IMR-90 (cell line): ENCODE measurements at regions not wholly inside any gene's neighbourhood (a gene's known extent, or its start where the extent isn't known, plus 50 kb on each side); places are given as distances from the start of the nearest gene placed in this dataset.

ENCODE experiments used
- ATAC-seq: fragments of 200-7000 bp; cut with Tn5 transposase; 2 replicates; pipeline ENCODE4 v1.9.1; 2020; ENCODE audit warnings: low read depth, mild to moderate bottlenecking, moderate library complexity
- BruUV-seq: library from RNA; stranded (reverse); fragments of 400-500 nt; replicated peaks from 2 replicates; lab custom pipeline; 2021; lab: Mats Ljungman, UMichigan
- CTCF ChIA-PET: fragments of 300-600 bp; formaldehyde crosslinking; extraction: SDS; loops from one replicate; lab custom pipeline; 2021; ENCODE audit warnings: antibody characterized with exemption; lab: Yijun Ruan, JAX
- POLR2A ChIA-PET: fragments of 300-600 bp; sonication (Branson Sonifier 250); formaldehyde crosslinking; loops from one replicate; lab custom pipeline; 2022; ENCODE audit warnings: antibody characterized with exemption; ENCODE audit not compliant: unreplicated experiment; lab: Charles Lee
- DNase-seq: peaks from one replicate; pipeline ENCODE4 v3.0.0; 2013
- H2AFZ ChIP-seq: replicated peaks from 2 replicates; pipeline ENCODE3; 2013; ENCODE audit warnings: low read length, mild to moderate bottlenecking; ENCODE audit not compliant: poor library complexity
- H2AK5ac ChIP-seq: 2 replicates; pipeline ENCODE4 v1.6.1; 2013; ENCODE audit warnings: low read depth, low read length, inconsistent platforms
- H2AK9ac ChIP-seq: replicated peaks from 2 replicates; pipeline ENCODE3; 2013; ENCODE audit warnings: mild to moderate bottlenecking, low read depth, low read length, moderate library complexity; ENCODE audit not compliant: poor library complexity
- H2BK120ac ChIP-seq: 2 replicates; pipeline ENCODE4 v1.6.1; 2013; ENCODE audit warnings: low read depth, low read length, inconsistent platforms
- H2BK15ac ChIP-seq: 3 replicates; pipeline ENCODE4 v1.6.1; 2013; ENCODE audit warnings: low read depth, low read length, inconsistent platforms
- H2BK20ac ChIP-seq: 2 replicates; pipeline ENCODE4 v1.6.1; 2013; ENCODE audit warnings: low read depth, mild to moderate bottlenecking, inconsistent platforms, low read length, moderate library complexity
- H2BK5ac ChIP-seq: 2 replicates; pipeline ENCODE4 v1.6.1; 2013; ENCODE audit warnings: mild to moderate bottlenecking, low read depth, low read length, inconsistent platforms; ENCODE audit not compliant: poor library complexity, severe bottlenecking
- H3K14ac ChIP-seq: replicated peaks from 2 replicates; pipeline ENCODE4 v1.6.1; 2013; ENCODE audit warnings: low read depth, low read length, inconsistent platforms
- H3K18ac ChIP-seq: 2 replicates; pipeline ENCODE4 v1.6.1; 2013; ENCODE audit warnings: low read depth, low read length, control low read depth
- H3K23ac ChIP-seq: 2 replicates; pipeline ENCODE4 v1.6.1; 2013; ENCODE audit warnings: low read depth, low read length, inconsistent platforms
- H3K27ac ChIP-seq: 2 replicates; pipeline ENCODE4 v1.5.1; 2013; ENCODE audit warnings: mild to moderate bottlenecking, control low read depth, low read length; ENCODE audit not compliant: insufficient read depth
- H3K27me3 ChIP-seq: 2 replicates; pipeline ENCODE4 v1.6.1; 2013; ENCODE audit warnings: low read length; ENCODE audit not compliant: control insufficient read depth, insufficient read depth
- H3K36me3 ChIP-seq: 2 replicates; pipeline ENCODE4 v1.6.1; 2013; ENCODE audit warnings: low read length, mixed read lengths; ENCODE audit not compliant: control insufficient read depth, insufficient read depth
- H3K4ac ChIP-seq: 2 replicates; pipeline ENCODE4 v1.6.1; 2013; ENCODE audit warnings: low read depth, low read length, inconsistent platforms
- H3K4me1 ChIP-seq: 2 replicates; pipeline ENCODE4 v1.6.1; 2013; ENCODE audit warnings: low read length, mixed read lengths; ENCODE audit not compliant: control insufficient read depth, insufficient read depth
- H3K4me2 ChIP-seq: 2 replicates; pipeline ENCODE4 v1.6.1; 2013; ENCODE audit warnings: low read depth, mild to moderate bottlenecking, control low read depth, low read length, moderate library complexity
- H3K4me3 ChIP-seq: 2 replicates; pipeline ENCODE4 v1.5.1; 2013; ENCODE audit warnings: low read depth, mild to moderate bottlenecking, control low read depth, low read length, moderate library complexity; ENCODE audit not compliant: insufficient read depth
- H3K56ac ChIP-seq: 2 replicates; pipeline ENCODE4 v1.6.1; 2013; ENCODE audit warnings: low read length, inconsistent platforms; ENCODE audit not compliant: insufficient read depth; ENCODE audit errors: extremely low read depth
- H3K79me1 ChIP-seq, 2 experiments: 2 replicates each; pipeline ENCODE4 v1.6.1; 2013; ENCODE audit warnings: low read length in 2 of 2, inconsistent platforms in 1 of 2, low read depth in 1 of 2
- H3K9ac ChIP-seq: 2 replicates; pipeline ENCODE4 v1.6.1; 2013; ENCODE audit warnings: low read depth, low read length, control low read depth
- H3K9me1 ChIP-seq: 2 replicates; pipeline ENCODE4 v1.6.1; 2013; ENCODE audit warnings: low read length, inconsistent platforms; ENCODE audit not compliant: insufficient read depth
- H3K9me3 ChIP-seq: 2 replicates; pipeline ENCODE4 v1.6.1; 2013; ENCODE audit warnings: low read length; ENCODE audit not compliant: control insufficient read depth, insufficient read depth
- H4K20me1 ChIP-seq: 2 replicates; pipeline ENCODE4 v1.6.1; 2013; ENCODE audit warnings: low read length, inconsistent platforms; ENCODE audit not compliant: insufficient read depth
- H4K5ac ChIP-seq: 2 replicates; pipeline ENCODE4 v1.6.1; 2013; ENCODE audit warnings: mild to moderate bottlenecking, low read depth, low read length, control low read depth
- H4K8ac ChIP-seq, 2 experiments: 2 replicates each; pipeline ENCODE4 v1.6.1; 2013; ENCODE audit warnings: low read depth in 2 of 2, low read length in 2 of 2, control low read depth in 1 of 2, inconsistent platforms in 1 of 2
- H4K91ac ChIP-seq: 2 replicates; pipeline ENCODE4 v1.6.1; 2013; ENCODE audit warnings: low read depth, low read length, inconsistent platforms; ENCODE audit not compliant: insufficient read depth
- BHLHE40 ChIP-seq: fragments of 150-350 bp; IDR thresholded peaks from 2 replicates; pipeline ENCODE4 v1.6.1; 2016; ENCODE audit warnings: mild to moderate bottlenecking, low read depth, low read length
- CEBPB ChIP-seq: IDR thresholded peaks from 2 replicates; pipeline ENCODE4 v1.6.1; 2012; ENCODE audit warnings: low read depth, low read length, improper control_type of control experiment
- CHD1 ChIP-seq: IDR thresholded peaks from 2 replicates; pipeline ENCODE4 v1.6.1; 2012; ENCODE audit warnings: low read depth, low read length, improper control_type of control experiment
- FOS ChIP-seq: fragments of 150-350 bp; IDR thresholded peaks from 2 replicates; pipeline ENCODE4 v1.6.1; 2016; ENCODE audit warnings: low read depth, low read length
- MAFK ChIP-seq: IDR thresholded peaks from 2 replicates; pipeline ENCODE4 v1.6.1; 2012; ENCODE audit warnings: low read depth, low read length, improper control_type of control experiment
- MAZ ChIP-seq: IDR thresholded peaks from 2 replicates; pipeline ENCODE4 v1.6.1; 2012; ENCODE audit warnings: low read depth, mild to moderate bottlenecking, low read length, improper control_type of control experiment, moderate library complexity, borderline replicate concordance
- MXI1 ChIP-seq: IDR thresholded peaks from 2 replicates; pipeline ENCODE4 v1.6.1; 2012; ENCODE audit warnings: low read depth, mild to moderate bottlenecking, low read length, moderate library complexity, borderline replicate concordance
- NFE2L2 ChIP-seq: fragments of 150-350 bp; IDR thresholded peaks from 2 replicates; pipeline ENCODE4 v1.6.1; 2016; ENCODE audit warnings: low read depth, mild to moderate bottlenecking, low read length
- POLR2A ChIP-seq: IDR thresholded peaks from 2 replicates; pipeline ENCODE4 v1.6.1; 2012; ENCODE audit warnings: mild to moderate bottlenecking, low read depth, low read length
- RAD21 ChIP-seq: IDR thresholded peaks from 2 replicates; pipeline ENCODE4 v1.6.1; 2012; ENCODE audit warnings: low read length, improper control_type of control experiment
- RCOR1 ChIP-seq: IDR thresholded peaks from 2 replicates; pipeline ENCODE4 v1.6.1; 2012; ENCODE audit warnings: mild to moderate bottlenecking, low read length, improper control_type of control experiment; ENCODE audit not compliant: insufficient replicate concordance
- RFX5 ChIP-seq: IDR thresholded peaks from 2 replicates; pipeline ENCODE4 v1.8.0; 2012; ENCODE audit warnings: low read depth, mild to moderate bottlenecking, low read length, moderate library complexity
- SMC3 ChIP-seq: fragments of 150-350 bp; IDR thresholded peaks from 2 replicates; pipeline ENCODE4 v1.6.1; 2016; ENCODE audit warnings: low read depth, mild to moderate bottlenecking, antibody characterized with exemption, low read length, moderate library complexity
- WGBS, 2 experiments: methylation state at CpG; one replicate each; pipeline versions ENCODE4 v1.1.5 to v1.1.7; 2013; ENCODE audit warnings: missing lambda C conversion rate in 2 of 2; ENCODE audit not compliant: insufficient read length in 1 of 2; ENCODE audit errors: extremely low coverage in 2 of 2; 5-methylcytosine and 5-hydroxymethylcytosine counted together
- dilution Hi-C: fragments of 300-500 bp; cut with HindIII; formaldehyde crosslinking; loops from one replicate; pipeline ENCODE4 v1.14.3; 2018; ENCODE audit warnings: low sequenced_read_pairs; ENCODE audit not compliant: unreplicated experiment
- in situ Hi-C: fragments of 300-500 bp; cut with MboI; formaldehyde crosslinking; loops from 3 replicates; pipeline ENCODE4 v1.14.3; 2019; ENCODE audit warnings: low sequenced_read_pairs, inconsistent platforms, mixed read lengths
- intact Hi-C: fragments of 100-400 bp; cut with micrococcal nuclease; formaldehyde crosslinking; loops from 2 replicates; pipeline ENCODE4 v1.10.0; 2022
- TF ChIP-seq, protein P1 (sequence below): fragments of 150-350 bp; IDR thresholded peaks from 2 replicates; pipeline ENCODE4 v1.6.1; 2017; ENCODE audit warnings: mild to moderate bottlenecking, antibody characterized with exemption, low read length, low read depth
- TF ChIP-seq, protein P2 (sequence below): conservative IDR thresholded peaks from 2 replicates; pipeline ENCODE4 v1.5.1; 2012; ENCODE audit warnings: mild to moderate bottlenecking, low read depth, low read length, improper control_type of control experiment

DNA sequence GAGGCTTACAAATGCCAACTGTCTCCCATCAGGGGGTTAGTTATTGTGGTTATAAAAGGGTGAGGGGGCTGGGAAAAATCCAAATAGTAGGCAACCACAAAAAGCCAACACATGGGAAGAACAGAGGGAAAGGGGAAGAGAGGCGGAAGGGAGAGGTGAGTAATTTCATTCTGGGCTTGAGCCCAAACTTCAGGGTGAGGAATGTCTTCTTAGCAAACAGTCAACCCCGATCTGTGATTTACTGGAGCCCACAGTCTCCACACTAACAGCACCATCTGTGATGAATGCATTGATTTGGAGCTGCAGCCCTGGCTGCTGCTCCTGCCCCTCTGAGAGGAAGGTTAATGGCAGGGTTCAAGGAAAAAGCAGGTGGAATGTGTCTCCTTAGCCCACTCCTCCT is 162.2 kb upstream of the GPR101 start:
- dilution Hi-C loops, result no loop called here
- Histone ChIP-seq H3K4ac (no peak overlapping the region), H2AFZ (no peak overlapping the region), H3K23ac (no peak overlapping the region), H3K56ac (no peak overlapping the region), H3K9ac (no peak overlapping the region), H2AK5ac (no peak overlapping the region), H3K9me1 (no peaks in the 10 kb centered on the region), H3K14ac (no peak overlapping the region), H4K8ac (no peak overlapping the region), H2BK120ac (no peak overlapping the region), H2AK9ac (no peak overlapping the region), H4K91ac (no peak overlapping the region), H2BK15ac (no peak overlapping the region), H2BK5ac (no peak overlapping the region), H4K5ac (no peak overlapping the region), H3K79me1 (no peaks in the 10 kb centered on the region), H3K4me3 (no peak overlapping the region), H4K20me1 (no peaks in the 10 kb centered on the region), H3K4me2 (no peak overlapping the region), H3K9me3 (no peaks in the 10 kb centered on the region), H3K36me3 (no peaks in the 10 kb centered on the region), H3K27ac (no peak overlapping the region), H3K4me1 (no peaks in the 10 kb centered on the region), H3K27me3 (peaks cover 1% of the 10 kb centered on the region; the same call in 1 of the 2 replicates), H2BK20ac (no peak overlapping the region), H3K18ac (no peak overlapping the region)
- intact Hi-C loops, result loop anchor here (10.0 kb wide), 1 partner anchor 1171 kb away; no protein-coding TSS in a partner anchor
- DNase-seq, result no peak
- no peak for ATAC-seq
- ChIA-PET CTCF (no interaction called here), POLR2A (no interaction called here)
- no TSS peak for BruUV-seq
- in situ Hi-C loops, result loop anchor here (10.0 kb wide), 1 partner anchor 241 kb away; no protein-coding TSS in a partner anchor
- WGBS, 2 experiments, result no CpG with 5 or more reads among the region's 2 CpGs
- no peak for TF ChIP-seq FOS
- no peak for TF ChIP-seq POLR2A
- no peak for TF ChIP-seq NFE2L2
- TF ChIP-seq CHD1, result no peak
- TF ChIP-seq CEBPB, result no peak
- no peak for TF ChIP-seq RFX5
- TF ChIP-seq RCOR1, result no peak
- no peak for TF ChIP-seq RAD21
- no peak for TF ChIP-seq MXI1
- TF ChIP-seq, protein P1, sequence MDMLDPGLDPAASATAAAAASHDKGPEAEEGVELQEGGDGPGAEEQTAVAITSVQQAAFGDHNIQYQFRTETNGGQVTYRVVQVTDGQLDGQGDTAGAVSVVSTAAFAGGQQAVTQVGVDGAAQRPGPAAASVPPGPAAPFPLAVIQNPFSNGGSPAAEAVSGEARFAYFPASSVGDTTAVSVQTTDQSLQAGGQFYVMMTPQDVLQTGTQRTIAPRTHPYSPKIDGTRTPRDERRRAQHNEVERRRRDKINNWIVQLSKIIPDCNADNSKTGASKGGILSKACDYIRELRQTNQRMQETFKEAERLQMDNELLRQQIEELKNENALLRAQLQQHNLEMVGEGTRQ, result no peak
- TF ChIP-seq, protein P2, sequence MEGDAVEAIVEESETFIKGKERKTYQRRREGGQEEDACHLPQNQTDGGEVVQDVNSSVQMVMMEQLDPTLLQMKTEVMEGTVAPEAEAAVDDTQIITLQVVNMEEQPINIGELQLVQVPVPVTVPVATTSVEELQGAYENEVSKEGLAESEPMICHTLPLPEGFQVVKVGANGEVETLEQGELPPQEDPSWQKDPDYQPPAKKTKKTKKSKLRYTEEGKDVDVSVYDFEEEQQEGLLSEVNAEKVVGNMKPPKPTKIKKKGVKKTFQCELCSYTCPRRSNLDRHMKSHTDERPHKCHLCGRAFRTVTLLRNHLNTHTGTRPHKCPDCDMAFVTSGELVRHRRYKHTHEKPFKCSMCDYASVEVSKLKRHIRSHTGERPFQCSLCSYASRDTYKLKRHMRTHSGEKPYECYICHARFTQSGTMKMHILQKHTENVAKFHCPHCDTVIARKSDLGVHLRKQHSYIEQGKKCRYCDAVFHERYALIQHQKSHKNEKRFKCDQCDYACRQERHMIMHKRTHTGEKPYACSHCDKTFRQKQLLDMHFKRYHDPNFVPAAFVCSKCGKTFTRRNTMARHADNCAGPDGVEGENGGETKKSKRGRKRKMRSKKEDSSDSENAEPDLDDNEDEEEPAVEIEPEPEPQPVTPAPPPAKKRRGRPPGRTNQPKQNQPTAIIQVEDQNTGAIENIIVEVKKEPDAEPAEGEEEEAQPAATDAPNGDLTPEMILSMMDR, result no peak
- no peak for TF ChIP-seq MAFK
- TF ChIP-seq BHLHE40, result no peak
- TF ChIP-seq SMC3, result no peak
- TF ChIP-seq MAZ, result no peak
